H1 (cell line): ENCODE measurements at regions not wholly inside any gene's neighbourhood (a gene's known extent, or its start where the extent isn't known, plus 50 kb on each side); places are given as distances from the start of the nearest gene placed in this dataset.

Source experiments
- CTCF ChIA-PET: fragments of 300-600 bp; sonication (Branson Sonifier 250); formaldehyde crosslinking; loops from one replicate; lab custom pipeline; 2021; ENCODE audit not compliant: partially characterized antibody; lab: Charles Lee
- POLR2A ChIA-PET: fragments of 300-600 bp; sonication (Branson Sonifier 250); formaldehyde crosslinking; loops from one replicate; lab custom pipeline; 2021; ENCODE audit warnings: inconsistent platforms; ENCODE audit not compliant: partially characterized antibody; lab: Charles Lee
- DNase-seq, 2 experiments: peaks; one replicate each; pipeline versions ENCODE4 v3.0.0 to v3.0.0-alpha.2; 2010 to 2022; ENCODE audit warnings: low spot score in 2 of 2, low read depth in 1 of 2, mixed read lengths in 1 of 2
- FAIRE-seq: peaks from 2 replicates; lab custom pipeline; 2011; peaks lifted over from hg19 to GRCh38; lab: Jason Lieb, UNC
- H2AFZ ChIP-seq: 2 replicates; pipeline ENCODE4 v1.8.1; 2012; ENCODE audit warnings: low read length, inconsistent platforms
- H2AK5ac ChIP-seq: 2 replicates; pipeline ENCODE4 v1.6.1; 2013; ENCODE audit warnings: low read depth, low read length
- H2BK120ac ChIP-seq: replicated peaks from 2 replicates; pipeline ENCODE3; 2013; ENCODE audit warnings: low read depth, low read length, inconsistent platforms
- H2BK12ac ChIP-seq: 2 replicates; pipeline ENCODE4 v1.6.1; 2013; ENCODE audit warnings: low read depth, low read length
- H2BK15ac ChIP-seq: 2 replicates; pipeline ENCODE4 v1.6.1; 2013; ENCODE audit warnings: low read length
- H2BK20ac ChIP-seq: 2 replicates; pipeline ENCODE4 v1.6.1; 2013; ENCODE audit warnings: low read length
- H2BK5ac ChIP-seq: 2 replicates; pipeline ENCODE4 v1.6.1; 2013; ENCODE audit warnings: low read depth, low read length
- H3K14ac ChIP-seq: 2 replicates; pipeline ENCODE4 v1.6.1; 2013; ENCODE audit warnings: inconsistent platforms; ENCODE audit not compliant: insufficient read length
- H3K18ac ChIP-seq: 2 replicates; pipeline ENCODE4 v1.6.1; 2013; ENCODE audit warnings: low read length; ENCODE audit errors: extremely low read depth
- H3K23ac ChIP-seq: 2 replicates; pipeline ENCODE4 v1.6.1; 2013; ENCODE audit warnings: inconsistent platforms; ENCODE audit not compliant: insufficient read length
- H3K23me2 ChIP-seq: 2 replicates; pipeline ENCODE4 v1.6.1; 2013; ENCODE audit warnings: low read depth, low read length
- H3K27ac ChIP-seq: 2 replicates; pipeline ENCODE4 v1.6.1; 2011; ENCODE audit warnings: low read depth, low read length, inconsistent platforms
- H3K27me3 ChIP-seq, 4 experiments: replicated peaks in 1 of 4; 1 replicate in 1 of 4; 2 replicates in 3 of 4; pipeline versions ENCODE4 v1.6.1 to v1.8.1; 2011 to 2013; ENCODE audit warnings: low read length in 3 of 4, mild to moderate bottlenecking in 3 of 4, inconsistent platforms in 2 of 4, mixed read lengths in 2 of 4, moderate library complexity in 1 of 4; ENCODE audit not compliant: control insufficient read depth in 3 of 4, insufficient read depth in 3 of 4; ENCODE audit errors: extremely low read depth in 1 of 4
- H3K36me3 ChIP-seq, 4 experiments: 2 replicates each; pipeline versions ENCODE4 v1.6.1 to v1.8.1; 2011 to 2013; ENCODE audit warnings: mild to moderate bottlenecking in 4 of 4, low read length in 3 of 4, moderate library complexity in 2 of 4, control low read depth in 1 of 4, inconsistent platforms in 1 of 4; ENCODE audit not compliant: insufficient read depth in 4 of 4, control insufficient read depth in 2 of 4
- H3K4ac ChIP-seq: replicated peaks from 2 replicates; pipeline ENCODE3; 2013; ENCODE audit warnings: low read length, low read depth, mixed read lengths, inconsistent platforms; ENCODE audit not compliant: insufficient read length
- H3K4me1 ChIP-seq, 4 experiments: replicated peaks in 1 of 4; 1 replicate in 1 of 4; 2 replicates in 3 of 4; pipeline versions ENCODE4 v1.6.1 to v1.8.1; 2011 to 2013; ENCODE audit warnings: low read length in 3 of 4, inconsistent platforms in 2 of 4, mixed read lengths in 1 of 4; ENCODE audit not compliant: insufficient read depth in 4 of 4, control insufficient read depth in 3 of 4
- H3K4me2 ChIP-seq, 2 experiments: 2 replicates each; pipeline versions ENCODE4 v1.6.1 to v1.8.1; 2011 to 2013; ENCODE audit warnings: low read depth in 2 of 2, low read length in 2 of 2, control low read depth in 1 of 2, inconsistent platforms in 1 of 2, mild to moderate bottlenecking in 1 of 2; ENCODE audit not compliant: insufficient read depth in 1 of 2
- H3K4me3 ChIP-seq, 4 experiments: fragments of 200-600, 300-600 bp in 1 of 4; sonication (generic), shearing (Covaris generic), sonication (Bioruptor Twin) in 1 of 4; 2 replicates each; pipeline versions ENCODE4 v1.5.1 to v1.8.1; 2011 to 2016; ENCODE audit warnings: low read length in 4 of 4, low read depth in 3 of 4, control low read depth in 2 of 4, inconsistent platforms in 2 of 4, mild to moderate bottlenecking in 2 of 4, mixed read lengths in 1 of 4, moderate library complexity in 1 of 4; ENCODE audit not compliant: insufficient read depth in 2 of 4; ENCODE audit errors: extremely low read depth in 1 of 4
- H3K56ac ChIP-seq: replicated peaks from 2 replicates; pipeline ENCODE3; 2013; ENCODE audit warnings: low read depth, mild to moderate bottlenecking, mixed read lengths, low read length, inconsistent platforms; ENCODE audit not compliant: insufficient read length
- H3K79me1 ChIP-seq: 2 replicates; pipeline ENCODE4 v1.6.1; 2013; ENCODE audit warnings: low read depth, low read length, control low read depth
- H3K79me2 ChIP-seq, 2 experiments: 2 replicates each; pipeline versions ENCODE4 v1.6.1 to v1.8.1; 2012 to 2013; ENCODE audit warnings: low read length in 2 of 2, mild to moderate bottlenecking in 2 of 2, inconsistent platforms in 1 of 2; ENCODE audit not compliant: insufficient read depth in 2 of 2, control insufficient read depth in 1 of 2
- H3K9ac ChIP-seq, 4 experiments: replicated peaks in 1 of 4; 1 replicate in 1 of 4; 2 replicates in 3 of 4; pipeline versions ENCODE4 v1.6.1 to v1.8.1; 2011 to 2013; ENCODE audit warnings: low read depth in 3 of 4, low read length in 3 of 4, control low read depth in 2 of 4, mild to moderate bottlenecking in 2 of 4, moderate library complexity in 2 of 4, inconsistent platforms in 1 of 4; ENCODE audit errors: extremely low read depth in 1 of 4
- H3K9me3 ChIP-seq, 2 experiments: 2 replicates each; pipeline versions ENCODE4 v1.6.1 to v1.8.1; 2012 to 2013; ENCODE audit warnings: mild to moderate bottlenecking in 2 of 2, moderate library complexity in 2 of 2, control low read depth in 1 of 2, inconsistent platforms in 1 of 2, low read depth in 1 of 2, low read length in 1 of 2, mixed read lengths in 1 of 2; ENCODE audit not compliant: insufficient read depth in 2 of 2
- H4K20me1 ChIP-seq, 2 experiments: replicated peaks in 1 of 2; 2 replicates each; pipeline versions ENCODE3 to v1.8.1; 2011 to 2013; ENCODE audit warnings: inconsistent platforms in 2 of 2, low read length in 2 of 2, mild to moderate bottlenecking in 1 of 2; ENCODE audit not compliant: insufficient read depth in 2 of 2, control insufficient read depth in 1 of 2
- H4K5ac ChIP-seq: 2 replicates; pipeline ENCODE4 v1.6.1; 2013; ENCODE audit warnings: low read length, low read depth, mixed read lengths, inconsistent platforms; ENCODE audit not compliant: insufficient read length
- H4K8ac ChIP-seq: 2 replicates; pipeline ENCODE4 v1.8.0; 2013; ENCODE audit warnings: mild to moderate bottlenecking, moderate library complexity, low read length, inconsistent platforms; ENCODE audit not compliant: insufficient read depth; ENCODE audit errors: extremely low read depth
- H4K91ac ChIP-seq: replicated peaks from 2 replicates; pipeline ENCODE3; 2013; ENCODE audit warnings: low read length, mixed read lengths, inconsistent platforms; ENCODE audit not compliant: insufficient read length
- EP300 ChIP-seq, 2 experiments: IDR thresholded peaks; 1 replicate in 1 of 2; 2 replicates in 1 of 2; pipeline ENCODE4 v1.6.1; 2011 to 2012; ENCODE audit warnings: low read depth in 2 of 2, low read length in 2 of 2, mild to moderate bottlenecking in 2 of 2, borderline replicate concordance in 1 of 2, inconsistent platforms in 1 of 2, moderate library complexity in 1 of 2
- NANOG ChIP-seq: IDR thresholded peaks from 2 replicates; pipeline ENCODE4 v1.6.1; 2011; ENCODE audit warnings: low read length, low read depth, mild to moderate bottlenecking, inconsistent platforms; ENCODE audit not compliant: insufficient read depth, poor library complexity, severe bottlenecking
- SIN3A ChIP-seq, 2 experiments: IDR thresholded peaks in 1 of 2; conservative IDR thresholded peaks in 1 of 2; 2 replicates each; pipeline ENCODE4 v1.6.1; 2011 to 2012; ENCODE audit warnings: low read length in 2 of 2, improper control_type of control experiment in 1 of 2, low read depth in 1 of 2, mild to moderate bottlenecking in 1 of 2
- WGBS, 2 experiments: shearing (Covaris generic) in 1 of 2; methylation state at CpG; one replicate each; pipeline versions ENCODE4 v1.1.6 to v1.1.7; 2013 to 2015; ENCODE audit warnings: low lambda C conversion rate in 2 of 2, mixed read lengths in 2 of 2, inconsistent platforms in 1 of 2, low coverage in 1 of 2, missing lambda C conversion rate in 1 of 2; ENCODE audit not compliant: insufficient replicate concordance in 2 of 2, insufficient coverage in 1 of 2, insufficient read length in 1 of 2; ENCODE audit errors: extremely low coverage in 1 of 2, missing lambda C conversion rate in 1 of 2; 5-methylcytosine and 5-hydroxymethylcytosine counted together
- TF ChIP-seq, protein P1 (sequence below): IDR thresholded peaks from 2 replicates; pipeline ENCODE4 v1.6.1; 2012; ENCODE audit warnings: inconsistent platforms

DNA sequence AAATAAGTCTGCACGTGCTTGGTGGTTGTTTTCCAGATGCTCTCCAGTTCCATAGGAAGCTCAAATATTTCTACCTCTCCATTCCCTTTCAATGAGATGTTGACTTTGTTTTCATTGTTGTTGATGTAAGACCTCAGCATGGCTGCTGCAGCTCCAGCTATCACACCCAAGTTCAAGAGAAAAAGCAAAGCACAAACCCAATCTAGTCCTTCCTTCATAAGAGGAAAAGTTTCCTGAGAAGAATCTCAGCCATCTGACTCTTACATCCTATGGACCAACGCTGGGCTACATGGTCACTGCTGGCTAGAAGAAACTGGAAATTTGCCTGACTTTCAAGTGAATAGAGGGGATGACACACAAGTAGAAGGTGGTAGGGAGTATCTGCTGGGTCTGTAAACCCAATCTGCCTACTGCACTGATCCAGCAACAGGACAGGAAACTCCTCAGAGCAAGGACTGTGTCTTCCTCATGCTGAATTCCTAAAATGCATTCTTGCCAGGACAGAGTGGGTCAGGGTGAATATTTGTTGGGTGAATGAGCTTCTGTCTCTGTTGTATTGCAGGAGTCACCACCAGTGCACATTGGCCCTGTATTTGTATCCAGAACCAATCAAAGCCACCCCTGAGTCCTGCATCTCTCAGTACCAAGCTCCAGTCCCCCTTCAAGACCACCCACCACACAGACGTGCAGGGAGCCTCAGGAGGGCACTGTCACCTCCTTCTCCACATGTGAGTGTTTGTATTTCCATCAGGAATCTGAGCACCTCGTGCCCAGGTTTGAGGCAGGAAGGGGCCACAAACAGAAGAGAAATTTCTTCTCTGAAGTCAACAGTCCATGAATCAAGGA, 118.0 kb upstream of the IGLL5 start:
- H2BK120ac ChIP-seq, result no peak overlapping the region
- H3K56ac ChIP-seq, result no peak overlapping the region
- FAIRE-seq (no peak), DNase-seq (no peak)
- no peak overlapping the region for H3K23ac ChIP-seq
- H2BK20ac ChIP-seq, result no peak overlapping the region
- H4K8ac ChIP-seq, result no peak overlapping the region
- H3K4me2 ChIP-seq, result no peak overlapping the region
- no peak overlapping the region for H2AK5ac ChIP-seq
- peaks cover 13 to 68% (median 39%) of the 10 kb centered on the region in 4 experiments for H3K27me3 ChIP-seq
- no peak overlapping the region for H2BK12ac ChIP-seq
- H3K23me2 ChIP-seq, result no peaks in the 10 kb centered on the region
- no peak overlapping the region for H3K4me3 ChIP-seq
- peaks cover 16 to 55% of the 10 kb centered on the region in 2 experiments; a peak in 3 of 4 replicates for H3K9me3 ChIP-seq
- no peaks in the 10 kb centered on the region for H3K36me3 ChIP-seq
- no peak overlapping the region for H4K91ac ChIP-seq
- H2BK15ac ChIP-seq, result no peak overlapping the region
- H4K20me1 ChIP-seq, result no peaks in the 10 kb centered on the region
- ChIA-PET POLR2A (no interaction called here), CTCF (interaction anchor here (0.8 to 1.4 kb wide), 8 partner anchors 11 to 187 kb away, joined by 3 to 5 read pairs (median 3); no protein-coding TSS in a partner anchor)
- H3K18ac ChIP-seq, result no peak overlapping the region
- no peak overlapping the region for H3K9ac ChIP-seq
- 49% methylated on average over 4 of the region's 4 CpGs; no CpG with 5 or more reads in 1 of the 2 experiments for WGBS, 2 experiments
- no peak overlapping the region for H3K27ac ChIP-seq
- H2BK5ac ChIP-seq, result no peak overlapping the region
- no peak overlapping the region for H4K5ac ChIP-seq
- no peaks in the 10 kb centered on the region for H3K79me2 ChIP-seq
- no peaks in the 10 kb centered on the region for H3K79me1 ChIP-seq
- no peak overlapping the region for H3K14ac ChIP-seq
- no peaks in the 10 kb centered on the region for H3K4me1 ChIP-seq
- no peak overlapping the region for H3K4ac ChIP-seq
- no peak overlapping the region for H2AFZ ChIP-seq
- TF ChIP-seq NANOG, result no peak
- TF ChIP-seq SIN3A (conservative IDR thresholded peaks at IDR 0.05 in 1 of 2, IDR thresholded peaks at IDR 0.05 in 1 of 2; ENCODE audit: low read depth in 1 of 2, low read length in 2 of 2), result no peak
- TF ChIP-seq, protein P1, sequence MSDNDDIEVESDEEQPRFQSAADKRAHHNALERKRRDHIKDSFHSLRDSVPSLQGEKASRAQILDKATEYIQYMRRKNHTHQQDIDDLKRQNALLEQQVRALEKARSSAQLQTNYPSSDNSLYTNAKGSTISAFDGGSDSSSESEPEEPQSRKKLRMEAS, result no peak
- no peak for TF ChIP-seq EP300 (IDR thresholded peaks at IDR 0.05; ENCODE audit: borderline replicate concordance in 1 of 2, low read depth in 2 of 2, low read length in 2 of 2)
